RWPE2 (cell line): ENCODE measurements at regions not wholly inside any gene's neighbourhood (a gene's known extent, or its start where the extent isn't known, plus 50 kb on each side); places are given as distances from the start of the nearest gene placed in this dataset.

Experiments
- ATAC-seq: fragments of 200-7000 bp; cut with Tn5 transposase; 3 replicates; pipeline ENCODE4 v1.9.1; 2021; ENCODE audit warnings: low read depth
- DNase-seq: peaks from one replicate; pipeline ENCODE4 v3.0.0-alpha.2; 2020; ENCODE audit warnings: low spot score
- H3K27ac ChIP-seq: fragments of 450-650 bp; 2 replicates; pipeline ENCODE4 v1.5.1; 2017; ENCODE audit warnings: mild to moderate bottlenecking; ENCODE audit not compliant: poor library complexity, severe bottlenecking
- H3K27me3 ChIP-seq: fragments of 250-450 bp; sonication (Bioruptor Pico); 2 replicates; pipeline ENCODE4 v1.5.1; 2021; ENCODE audit warnings: mild to moderate bottlenecking, moderate library complexity; ENCODE audit not compliant: insufficient read depth, poor library complexity, severe bottlenecking
- H3K36me3 ChIP-seq: fragments of 250-450 bp; sonication (Bioruptor Pico); 2 replicates; pipeline ENCODE4 v1.5.1; 2020; ENCODE audit warnings: low read depth, mild to moderate bottlenecking, moderate library complexity
- H3K4me1 ChIP-seq: fragments of 250-450 bp; sonication (Bioruptor Pico); 2 replicates; pipeline ENCODE4 v1.5.1; 2021; ENCODE audit warnings: mild to moderate bottlenecking, moderate library complexity; ENCODE audit not compliant: insufficient read depth, poor library complexity, severe bottlenecking
- H3K4me3 ChIP-seq: fragments of 250-450 bp; sonication (Bioruptor Pico); 2 replicates; pipeline ENCODE4 v1.5.1; 2021; ENCODE audit warnings: mild to moderate bottlenecking, moderate library complexity; ENCODE audit not compliant: severe bottlenecking
- H3K9me3 ChIP-seq: fragments of 250-450 bp; sonication (Bioruptor Pico); 2 replicates; pipeline ENCODE4 v1.5.1; 2021; ENCODE audit warnings: mild to moderate bottlenecking, moderate library complexity; ENCODE audit not compliant: severe bottlenecking
- CTCF ChIP-seq: fragments of 450-650 bp; IDR thresholded peaks from one replicate; pipeline ENCODE4 v1.5.1; 2017; ENCODE audit warnings: mild to moderate bottlenecking, moderate library complexity; ENCODE audit not compliant: poor library complexity, severe bottlenecking

DNA sequence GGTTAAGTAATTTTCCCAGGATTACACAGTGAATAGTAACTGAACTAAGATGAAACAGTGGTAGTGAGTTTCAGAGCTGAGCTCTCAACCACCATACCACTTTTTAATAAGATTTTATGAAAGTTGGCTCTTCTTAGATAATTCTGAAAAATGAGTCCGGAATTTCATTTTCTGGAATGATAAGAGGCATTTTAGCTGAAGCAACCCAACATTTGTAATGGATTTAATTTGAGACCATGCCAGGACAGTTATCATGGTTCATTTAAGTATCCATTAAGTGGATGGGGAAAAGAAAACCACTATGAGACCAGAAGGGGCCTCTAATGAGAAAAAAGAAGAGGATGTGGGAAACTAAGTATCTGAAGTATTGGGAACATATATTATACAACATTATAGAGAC is 464.7 kb upstream of the C9orf72 start:
- H3K9me3 ChIP-seq: no peaks in the 10 kb centered on the region
- H3K27me3 ChIP-seq: no peaks in the 10 kb centered on the region
- no peaks in the 10 kb centered on the region for H3K4me1 ChIP-seq
- no peak overlapping the region for H3K4me3 ChIP-seq
- H3K36me3 ChIP-seq: no peaks in the 10 kb centered on the region
- ATAC-seq: no peak
- H3K27ac ChIP-seq: no peak overlapping the region
- no peak for DNase-seq
- no peak for TF ChIP-seq CTCF

GRCh38 chr9:28045051-28045450 is 471.8 kb upstream of the C9orf72 start:
- TF ChIP-seq CTCF: no peak
- no peaks in the 10 kb centered on the region for H3K4me1 ChIP-seq
- H3K27me3 ChIP-seq: no peaks in the 10 kb centered on the region
- H3K4me3 ChIP-seq: no peak overlapping the region
- H3K36me3 ChIP-seq: no peaks in the 10 kb centered on the region
- no peak overlapping the region for H3K27ac ChIP-seq
- H3K9me3 ChIP-seq: no peaks in the 10 kb centered on the region
- no peak for DNase-seq
- no peak for ATAC-seq

GRCh38 chr9:28050046-28050445 is 476.8 kb upstream of the C9orf72 start:
- Histone ChIP-seq H3K27me3 (no peaks in the 10 kb centered on the region), H3K4me1 (no peaks in the 10 kb centered on the region), H3K36me3 (no peaks in the 10 kb centered on the region), H3K4me3 (no peak overlapping the region), H3K9me3 (no peaks in the 10 kb centered on the region), H3K27ac (no peak overlapping the region)
- no peak for DNase-seq
- no peak for ATAC-seq
- TF ChIP-seq CTCF: no peak

DNA sequence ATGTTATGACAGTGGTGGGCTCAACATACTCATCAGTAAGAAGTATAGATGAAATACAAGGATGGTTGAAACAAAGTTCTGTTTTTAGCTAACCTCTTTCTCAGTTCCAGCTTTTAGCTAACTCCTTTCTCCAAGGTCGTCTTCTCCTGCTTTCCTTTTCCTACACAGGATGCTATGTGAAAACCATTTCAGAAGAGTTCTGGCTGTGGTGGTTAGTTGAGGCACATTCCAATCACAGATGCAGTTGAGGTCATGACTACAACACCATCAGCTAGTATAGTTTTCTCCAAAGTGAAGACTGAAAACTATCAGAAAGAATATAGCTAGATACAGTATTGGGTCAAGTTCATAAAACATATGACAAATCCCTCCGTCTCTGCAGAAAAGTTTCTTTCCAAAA is 477.7 kb upstream of the C9orf72 start:
- Histone ChIP-seq H3K9me3 (no peaks in the 10 kb centered on the region), H3K36me3 (no peaks in the 10 kb centered on the region), H3K27me3 (no peaks in the 10 kb centered on the region), H3K4me1 (no peaks in the 10 kb centered on the region), H3K27ac (no peak overlapping the region), H3K4me3 (no peak overlapping the region)
- no peak for ATAC-seq
- DNase-seq: no peak
- no peak for TF ChIP-seq CTCF

GRCh38 chr9:28051559-28052503 is 478.6 kb upstream of the C9orf72 start:
- H3K4me1 ChIP-seq: no peaks in the 10 kb centered on the region
- DNase-seq: no peak
- no peak overlapping the region for H3K4me3 ChIP-seq
- no peaks in the 10 kb centered on the region for H3K9me3 ChIP-seq
- H3K27me3 ChIP-seq: peaks cover 3% of the 10 kb centered on the region
- H3K27ac ChIP-seq: no peak overlapping the region
- no peak for TF ChIP-seq CTCF
- peak; percentile 38; the same call in 1 of the 3 replicates for ATAC-seq
- H3K36me3 ChIP-seq: no peaks in the 10 kb centered on the region
